Lung (tissue), 11 donors: ENCODE measurements at regions not wholly inside any gene's neighbourhood (a gene's known extent, or its start where the extent isn't known, plus 50 kb on each side); places are given as distances from the start of the nearest gene placed in this dataset.
"Not testable (repeated sequence)": the region's sequence is repeated elsewhere in the genome, so short reads cannot be mapped to it uniquely, and the experiment has no call there.

Experiments used
- ATAC-seq: fragments of 200-7000 bp; cut with Tn5 transposase; one replicate; pipeline ENCODE4 v1.9.1; 2020; ENCODE audit warnings: moderate number of reproducible peaks; ENCODE audit not compliant: insufficient read depth, low FRiP score
- DNase-seq, 3 donors: peaks; one replicate each; pipeline ENCODE4 v3.0.0-alpha.2; 2013 to 2017
- H3K27ac ChIP-seq, 2 donors: one replicate each; pipeline ENCODE4 v1.5.1; 2013; ENCODE audit warnings: mild to moderate bottlenecking in 2 of 2, moderate library complexity in 2 of 2, control low read depth in 1 of 2, inconsistent platforms in 1 of 2, low read depth in 1 of 2, low read length in 1 of 2
- H3K27me3 ChIP-seq, 3 donors: one replicate each; pipeline ENCODE4 v1.5.1; 2013; ENCODE audit warnings: low read length in 2 of 3; ENCODE audit not compliant: control insufficient read depth in 3 of 3, insufficient read depth in 3 of 3
- H3K36me3 ChIP-seq, 4 donors: one replicate each; pipeline ENCODE4 v1.5.1; 2013; ENCODE audit warnings: low read length in 4 of 4, mild to moderate bottlenecking in 1 of 4, moderate library complexity in 1 of 4; ENCODE audit not compliant: control insufficient read depth in 4 of 4, insufficient read depth in 4 of 4
- H3K4me1 ChIP-seq, 5 donors: one replicate each; pipeline ENCODE4 v1.5.1; 2013; ENCODE audit warnings: low read length in 5 of 5, mild to moderate bottlenecking in 2 of 5, moderate library complexity in 1 of 5; ENCODE audit not compliant: control insufficient read depth in 5 of 5, insufficient read depth in 5 of 5
- H3K4me3 ChIP-seq: one replicate; pipeline ENCODE4 v1.5.1; 2013; ENCODE audit warnings: mild to moderate bottlenecking, control low read depth, moderate library complexity
- H3K9ac ChIP-seq, 2 donors: one replicate each; pipeline ENCODE4 v1.5.1; 2013; ENCODE audit warnings: low read length in 2 of 2, control low read depth in 1 of 2; ENCODE audit not compliant: insufficient read depth in 1 of 2
- H3K9me3 ChIP-seq, 4 donors: one replicate each; pipeline ENCODE4 v1.5.1; 2013; ENCODE audit warnings: low read length in 3 of 4, mild to moderate bottlenecking in 1 of 4, moderate library complexity in 1 of 4; ENCODE audit not compliant: control insufficient read depth in 4 of 4, insufficient read depth in 3 of 4
- WGBS, 2 donors: extraction: QIAGEN DNeasy Blood & Tissue Kit; methylation state at CpG; one replicate each; pipeline ENCODE4 v1.1.7; 2013; 5-methylcytosine and 5-hydroxymethylcytosine counted together
- TF ChIP-seq, protein P1 (sequence below): IDR thresholded peaks from 2 replicates; pipeline ENCODE4 v1.5.1; 2012; ENCODE audit warnings: mild to moderate bottlenecking; ENCODE audit errors: control extremely low read depth, extremely low read depth
- donor health status: control.
- donor health status: control.
- donor health status: Bipolar disorder and iron deficiency.
- donor health status: healthy.
- donor health status: DM: yes; HTN: yes; CAD: no.

DNA sequence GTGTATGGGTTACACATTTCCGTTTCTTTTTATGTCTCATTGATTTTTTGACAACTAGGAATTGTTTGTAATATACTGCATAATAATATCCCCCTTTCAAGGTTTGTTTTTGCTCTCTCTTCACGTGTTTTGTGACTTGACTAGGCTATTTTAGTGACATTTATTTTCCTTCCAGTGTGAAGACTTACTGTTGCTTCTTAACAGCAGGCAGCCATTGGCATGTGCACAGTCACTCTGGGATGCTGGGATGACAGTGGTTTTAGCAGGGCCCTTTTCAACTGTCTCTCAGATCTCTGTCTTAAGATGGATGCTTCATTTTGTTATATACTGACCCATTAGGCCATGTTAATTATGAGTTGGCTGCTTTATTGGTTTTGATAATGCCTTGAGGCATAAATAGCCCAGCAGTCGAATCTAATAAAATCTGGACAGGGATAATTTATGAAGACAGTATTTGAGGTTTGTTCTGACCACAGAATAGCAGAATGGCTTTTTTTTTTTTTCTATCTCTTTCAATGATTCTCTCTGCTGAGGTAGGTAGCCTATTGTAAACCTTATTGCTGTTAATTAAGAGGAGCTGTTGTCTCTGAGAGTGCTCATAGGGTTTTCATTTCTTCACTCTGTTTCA, 536.0 kb downstream of the GABRG2 start:
- no peak overlapping the region for H3K27ac ChIP-seq
- no peak for DNase-seq
- no peak overlapping the region for H3K4me3 ChIP-seq
- H3K27me3 ChIP-seq = no peaks in the 10 kb centered on the region
- TF ChIP-seq, protein P1, sequence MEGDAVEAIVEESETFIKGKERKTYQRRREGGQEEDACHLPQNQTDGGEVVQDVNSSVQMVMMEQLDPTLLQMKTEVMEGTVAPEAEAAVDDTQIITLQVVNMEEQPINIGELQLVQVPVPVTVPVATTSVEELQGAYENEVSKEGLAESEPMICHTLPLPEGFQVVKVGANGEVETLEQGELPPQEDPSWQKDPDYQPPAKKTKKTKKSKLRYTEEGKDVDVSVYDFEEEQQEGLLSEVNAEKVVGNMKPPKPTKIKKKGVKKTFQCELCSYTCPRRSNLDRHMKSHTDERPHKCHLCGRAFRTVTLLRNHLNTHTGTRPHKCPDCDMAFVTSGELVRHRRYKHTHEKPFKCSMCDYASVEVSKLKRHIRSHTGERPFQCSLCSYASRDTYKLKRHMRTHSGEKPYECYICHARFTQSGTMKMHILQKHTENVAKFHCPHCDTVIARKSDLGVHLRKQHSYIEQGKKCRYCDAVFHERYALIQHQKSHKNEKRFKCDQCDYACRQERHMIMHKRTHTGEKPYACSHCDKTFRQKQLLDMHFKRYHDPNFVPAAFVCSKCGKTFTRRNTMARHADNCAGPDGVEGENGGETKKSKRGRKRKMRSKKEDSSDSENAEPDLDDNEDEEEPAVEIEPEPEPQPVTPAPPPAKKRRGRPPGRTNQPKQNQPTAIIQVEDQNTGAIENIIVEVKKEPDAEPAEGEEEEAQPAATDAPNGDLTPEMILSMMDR = no peak
- H3K36me3 ChIP-seq = no peaks in the 10 kb centered on the region
- no peak overlapping the region for H3K9ac ChIP-seq
- no peaks in the 10 kb centered on the region for H3K9me3 ChIP-seq
- no peaks in the 10 kb centered on the region for H3K4me1 ChIP-seq
- 54 to 66% methylated on average over 3 of the region's 3 CpGs for whole genome bisulfite sequencing, 2 donors
- no peak for ATAC-seq

DNA sequence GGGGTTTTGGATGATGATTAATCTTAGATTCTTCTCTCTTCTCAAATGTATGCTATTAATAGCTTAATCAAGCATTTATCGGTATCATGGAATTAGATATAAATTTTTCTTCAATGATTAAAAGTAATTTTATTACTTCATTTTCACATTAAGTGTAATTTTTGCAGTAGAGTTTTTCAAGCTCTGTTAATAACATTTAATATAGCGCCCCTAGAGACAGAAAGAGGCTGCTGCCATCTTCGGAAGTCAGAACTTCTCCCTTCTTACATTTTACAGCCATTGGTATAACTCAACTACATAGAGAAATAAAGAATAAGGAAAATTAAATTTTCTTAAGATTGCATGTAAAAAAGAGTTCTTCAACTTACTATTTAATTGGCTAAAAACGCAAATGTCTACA, 540.3 kb downstream of the GABRG2 start:
- Histone ChIP-seq H3K9me3 (peaks cover 0 to 4% (median 0%) of the 10 kb centered on the region in 4 donors), H3K4me3 (no peak overlapping the region), H3K9ac (no peak overlapping the region), H3K36me3 (no peaks in the 10 kb centered on the region), H3K27me3 (no peaks in the 10 kb centered on the region), H3K4me1 (no peaks in the 10 kb centered on the region), H3K27ac (no peak overlapping the region)
- ATAC-seq = no peak
- no peak for DNase-seq
- TF ChIP-seq, protein P1 = no peak
- WGBS, 2 donors = 66 to 67% methylated on average over 4 of the region's 4 CpGs

DNA sequence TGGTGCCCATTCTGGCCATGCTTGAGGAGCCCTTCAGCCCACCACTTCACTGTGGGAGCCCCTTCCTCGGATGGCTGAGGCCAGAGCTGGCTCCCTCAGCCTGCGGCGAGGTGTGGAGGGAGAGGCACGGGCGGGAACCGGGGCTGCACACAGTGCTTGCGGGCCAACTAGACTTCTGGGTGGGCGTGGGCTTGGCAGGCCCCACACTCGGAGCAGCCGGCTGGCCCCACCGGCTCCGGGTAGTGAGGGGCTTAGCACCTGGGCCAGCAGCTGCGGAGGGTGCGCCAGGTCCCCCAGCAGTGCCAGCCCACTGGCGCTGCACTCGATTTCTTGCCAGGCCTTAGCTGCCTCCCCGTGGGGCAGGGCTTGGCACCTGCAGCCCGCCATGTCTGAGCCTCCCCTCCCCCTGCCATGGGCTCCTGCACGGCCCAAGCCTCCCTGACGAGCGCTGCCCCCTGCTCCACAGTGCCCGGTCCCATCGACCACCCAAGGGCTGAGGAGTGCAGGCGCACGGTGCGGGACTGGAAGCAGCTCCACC, 554.2 kb downstream of the GABRG2 start:
- 93 to 94% methylated on average over 22 to 26 of the region's 26 CpGs for WGBS, 2 donors
- H3K9me3 ChIP-seq = peaks cover 0 to 11% (median 4%) of the 10 kb centered on the region in 4 donors
- H3K4me3 ChIP-seq, H3K9ac ChIP-seq, H3K27ac ChIP-seq, H3K36me3 ChIP-seq, H3K4me1 ChIP-seq, ATAC-seq, DNase-seq, H3K27me3 ChIP-seq: not testable (repeated sequence)

DNA sequence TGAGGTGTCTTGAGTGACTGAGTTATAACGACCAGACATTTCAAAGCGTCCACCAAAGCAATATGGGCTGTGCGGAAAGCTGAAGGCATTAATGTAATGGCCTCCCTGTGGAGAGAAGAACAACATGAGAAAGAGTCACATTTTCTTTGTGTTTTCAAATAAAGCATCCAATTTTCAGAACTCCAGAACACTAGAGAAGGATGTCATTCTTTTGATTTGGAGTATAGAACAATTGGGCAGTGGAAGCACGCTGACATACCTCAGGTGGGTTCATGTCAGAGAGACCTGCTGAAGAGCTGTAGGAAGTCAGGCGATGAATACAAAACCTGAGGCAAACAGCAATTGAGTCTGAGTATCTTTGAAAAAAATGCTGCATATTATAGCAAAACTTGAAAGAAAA, 556.5 kb downstream of the GABRG2 start:
- ATAC-seq = no peak
- TF ChIP-seq, protein P1 = no peak
- H3K36me3 ChIP-seq = no peaks in the 10 kb centered on the region
- peaks cover 0 to 11% (median 5%) of the 10 kb centered on the region in 4 donors for H3K9me3 ChIP-seq
- no peak overlapping the region for H3K4me3 ChIP-seq
- H3K27ac ChIP-seq = no peak overlapping the region
- no peak for DNase-seq
- no peaks in the 10 kb centered on the region for H3K4me1 ChIP-seq
- H3K27me3 ChIP-seq = no peaks in the 10 kb centered on the region
- 87 to 88% methylated on average over 5 of the region's 5 CpGs for WGBS, 2 donors
- no peak overlapping the region for H3K9ac ChIP-seq
